ENCODE measurements at regions not wholly inside any gene's neighbourhood (a gene's known extent, or its start where the extent isn't known, plus 50 kb on each side); places are given as distances from the start of the nearest gene placed in this dataset.
A peak's percentile ranks its signal among the peaks of the same experiment; 100 is the strongest.

DNA sequence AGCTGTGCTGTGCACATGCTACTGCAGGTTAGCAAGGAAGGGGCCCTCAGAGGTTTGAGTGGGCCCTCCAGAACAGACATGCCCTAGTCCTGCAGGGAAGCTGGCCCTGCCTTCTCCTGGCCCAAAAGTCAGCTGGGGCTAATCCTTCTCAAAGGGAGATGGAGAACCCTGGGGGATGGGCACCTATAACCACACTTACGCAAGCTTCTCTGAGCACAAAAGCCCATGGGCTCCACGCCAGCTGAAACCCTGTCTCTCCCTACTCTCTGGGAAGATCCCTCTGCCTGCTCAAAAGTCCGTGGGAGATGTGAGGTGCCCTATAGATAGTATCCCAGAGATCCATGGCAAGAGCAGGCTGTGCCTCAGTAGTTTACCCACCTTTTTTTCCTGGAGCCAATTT lies 58.9 kb upstream of the DKK2 start:
- TF ChIP-seq MAFK (IDR thresholded peaks at IDR 0.05; ENCODE audit: low read depth, low read length) (no peak), RAD21 (IDR thresholded peaks at IDR 0.05; ENCODE audit: low read length) (no peak), CEBPB (IDR thresholded peaks at IDR 0.05; ENCODE audit: low read depth, low read length) (no peak), CTCF (conservative IDR thresholded peaks at IDR 0.05; ENCODE audit: low read depth, low read length) (no peak), MXI1 (IDR thresholded peaks at IDR 0.05; ENCODE audit: borderline replicate concordance, low read depth, low read length) (no peak), CHD1 (IDR thresholded peaks at IDR 0.05; ENCODE audit: low read depth, low read length) (no peak), SMC3 (IDR thresholded peaks at IDR 0.05; ENCODE audit: low read depth, low read length) (no peak), RFX5 (IDR thresholded peaks at IDR 0.05; ENCODE audit: low read depth, low read length) (no peak), POLR2A (IDR thresholded peaks at IDR 0.05; ENCODE audit: low read depth, low read length) (no peak), MAZ (IDR thresholded peaks at IDR 0.05; ENCODE audit: borderline replicate concordance, low read depth, low read length) (no peak), BHLHE40 (IDR thresholded peaks at IDR 0.05; ENCODE audit: low read depth, low read length) (no peak), RCOR1 (IDR thresholded peaks at IDR 0.05; ENCODE audit: insufficient replicate concordance, low read length) (no peak), NFE2L2 (IDR thresholded peaks at IDR 0.05; ENCODE audit: low read depth, low read length) (no peak), USF2 (IDR thresholded peaks at IDR 0.05; ENCODE audit: low read depth, low read length) (no peak)
- TF ChIP-seq, protein P1, sequence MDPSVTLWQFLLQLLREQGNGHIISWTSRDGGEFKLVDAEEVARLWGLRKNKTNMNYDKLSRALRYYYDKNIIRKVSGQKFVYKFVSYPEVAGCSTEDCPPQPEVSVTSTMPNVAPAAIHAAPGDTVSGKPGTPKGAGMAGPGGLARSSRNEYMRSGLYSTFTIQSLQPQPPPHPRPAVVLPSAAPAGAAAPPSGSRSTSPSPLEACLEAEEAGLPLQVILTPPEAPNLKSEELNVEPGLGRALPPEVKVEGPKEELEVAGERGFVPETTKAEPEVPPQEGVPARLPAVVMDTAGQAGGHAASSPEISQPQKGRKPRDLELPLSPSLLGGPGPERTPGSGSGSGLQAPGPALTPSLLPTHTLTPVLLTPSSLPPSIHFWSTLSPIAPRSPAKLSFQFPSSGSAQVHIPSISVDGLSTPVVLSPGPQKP (IDR thresholded peaks at IDR 0.05; ENCODE audit: borderline replicate concordance, low read depth, low read length) = no peak
- Histone ChIP-seq H4K8ac (ENCODE audit: low read depth in 2 of 2, low read length in 2 of 2) (no peak overlapping the region), H2BK5ac (ENCODE audit: low read depth, low read length, poor library complexity, severe bottlenecking) (no peak overlapping the region), H3K56ac (ENCODE audit: extremely low read depth, insufficient read depth, low read length) (no peak overlapping the region), H2AK5ac (ENCODE audit: low read depth, low read length) (no peak overlapping the region), H3K36me3 (ENCODE audit: control insufficient read depth, insufficient read depth, low read length) (no peaks in the 10 kb centered on the region), H3K9me1 (ENCODE audit: insufficient read depth, low read length) (no peaks in the 10 kb centered on the region), H3K14ac (replicated peaks; ENCODE audit: low read depth, low read length) (no peak overlapping the region), H3K4me1 (ENCODE audit: control insufficient read depth, insufficient read depth, low read length) (no peaks in the 10 kb centered on the region), H3K4me2 (ENCODE audit: low read depth, low read length) (no peak overlapping the region), H4K5ac (ENCODE audit: low read depth, low read length) (no peak overlapping the region), H3K9ac (ENCODE audit: low read depth, low read length) (no peak overlapping the region), H4K20me1 (ENCODE audit: insufficient read depth, low read length) (no peaks in the 10 kb centered on the region), H2AFZ (replicated peaks; ENCODE audit: low read length, poor library complexity) (peak overlapping the region; percentile 11), H2BK120ac (ENCODE audit: low read depth, low read length) (no peak overlapping the region), H3K4ac (ENCODE audit: low read depth, low read length) (no peak overlapping the region), H3K79me1 (ENCODE audit: low read depth in 1 of 2, low read length in 2 of 2) (no peaks in the 10 kb centered on the region), H4K91ac (ENCODE audit: insufficient read depth, low read depth, low read length) (no peak overlapping the region), H3K18ac (ENCODE audit: low read depth, low read length) (no peak overlapping the region), H3K27me3 (ENCODE audit: control insufficient read depth, insufficient read depth, low read length) (no peaks in the 10 kb centered on the region), H2BK15ac (ENCODE audit: low read depth, low read length) (no peak overlapping the region), H2AK9ac (replicated peaks; ENCODE audit: low read depth, low read length, poor library complexity) (no peak overlapping the region), H3K27ac (ENCODE audit: insufficient read depth, low read length) (no peak overlapping the region), H3K4me3 (ENCODE audit: insufficient read depth, low read depth, low read length) (no peak overlapping the region), H2BK20ac (ENCODE audit: low read depth, low read length) (no peak overlapping the region), H3K23ac (ENCODE audit: low read depth, low read length) (no peak overlapping the region), H3K9me3 (ENCODE audit: control insufficient read depth, insufficient read depth, low read length) (no peaks in the 10 kb centered on the region)
- POLR2A ChIA-PET (ENCODE audit: unreplicated experiment) = no interaction called here
- intact Hi-C loops (cut with micrococcal nuclease) (loop anchor here (1.0 kb wide), 1 partner anchor 571 kb away; no protein-coding TSS in a partner anchor), in situ Hi-C loops (cut with MboI; ENCODE audit: low sequenced_read_pairs) (no loop called here), dilution Hi-C loops (cut with HindIII; ENCODE audit: low sequenced_read_pairs, unreplicated experiment) (no loop called here)
- CTCF ChIA-PET = no interaction called here
- WGBS, 2 experiments (ENCODE audit: extremely low coverage in 2 of 2, insufficient read length in 1 of 2) = no CpG with 5 or more reads among the region's 3 CpGs
- DNase-seq (no peak), ATAC-seq (ENCODE audit: low read depth) (no peak)
- no TSS peak for BruUV-seq (replicated peaks)
